Hematopoietic multipotent progenitor cell (in vitro differentiated cells): ENCODE measurements at regions not wholly inside any gene's neighbourhood (a gene's known extent, or its start where the extent isn't known, plus 50 kb on each side); places are given as distances from the start of the nearest gene placed in this dataset.
"Not testable (repeated sequence)": the region's sequence is repeated elsewhere in the genome, so short reads cannot be mapped to it uniquely, and the experiment has no call there.

Experiments used
- DNase-seq, 3 donors: peaks; one replicate each; pipeline ENCODE4 v3.0.0-alpha.2; 2011 to 2015; ENCODE audit warnings: low read depth in 2 of 3, low spot score in 2 of 3

DNA sequence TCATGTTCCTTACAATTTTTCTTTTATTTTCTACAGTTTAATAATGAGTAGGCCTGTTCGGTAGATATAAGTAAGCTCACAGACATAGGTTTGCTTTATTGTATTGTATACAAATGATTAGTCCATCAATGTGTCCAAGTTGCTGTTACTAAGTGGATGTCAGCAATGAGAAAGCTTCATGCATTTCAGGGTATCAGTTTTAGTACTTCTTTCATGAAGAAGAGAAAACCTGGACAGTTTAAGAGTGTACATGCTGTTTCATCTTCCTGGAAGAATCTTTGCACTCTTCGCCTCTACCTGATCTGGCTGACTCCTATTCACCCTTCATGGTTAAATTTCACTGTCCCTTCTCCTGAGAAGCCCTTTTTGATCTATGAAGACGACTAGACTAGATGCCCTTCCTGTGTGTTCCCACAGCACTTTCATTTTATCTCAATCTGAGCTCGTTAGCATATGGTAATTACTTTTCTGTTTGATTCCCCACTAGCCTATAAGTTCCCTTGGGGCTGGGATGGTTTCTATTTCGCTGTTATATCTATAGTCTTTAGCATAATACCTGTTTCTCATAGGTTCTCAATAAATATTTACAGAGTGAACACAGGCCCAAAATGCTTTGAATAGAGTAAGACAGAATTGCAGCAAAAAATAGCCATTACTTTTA is 70.7 kb downstream of the CETN3 start:
- DNase-seq, result no peak

DNA sequence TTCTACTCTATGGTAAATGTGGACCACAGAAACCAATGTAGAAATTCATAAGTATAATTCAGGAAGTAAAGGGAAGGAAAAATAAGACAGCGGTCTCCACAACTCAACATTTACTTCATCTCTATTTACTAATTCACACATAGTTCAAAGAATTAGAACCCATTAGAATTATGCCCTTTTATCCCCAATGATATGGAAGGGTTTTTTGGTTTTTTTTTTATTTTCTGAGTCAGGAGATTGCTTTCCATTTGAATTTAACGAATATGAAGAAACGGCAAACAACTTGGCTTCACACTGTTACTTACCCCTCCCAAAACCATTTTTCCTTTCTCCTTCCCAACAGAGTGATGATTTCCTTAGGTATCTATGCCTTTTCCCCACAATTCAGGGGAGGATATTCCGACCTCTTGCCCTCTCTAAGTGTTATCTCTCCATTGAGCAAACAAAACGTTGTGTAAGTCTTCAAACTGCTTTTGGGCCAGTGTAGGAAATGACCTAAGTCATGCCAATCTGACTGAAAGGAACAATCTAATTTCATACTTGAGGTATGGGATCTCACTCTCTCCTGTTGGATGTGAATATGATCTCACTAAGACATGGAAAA is 72.0 kb downstream of the CETN3 start:
- DNase-seq, result no peak

DNA sequence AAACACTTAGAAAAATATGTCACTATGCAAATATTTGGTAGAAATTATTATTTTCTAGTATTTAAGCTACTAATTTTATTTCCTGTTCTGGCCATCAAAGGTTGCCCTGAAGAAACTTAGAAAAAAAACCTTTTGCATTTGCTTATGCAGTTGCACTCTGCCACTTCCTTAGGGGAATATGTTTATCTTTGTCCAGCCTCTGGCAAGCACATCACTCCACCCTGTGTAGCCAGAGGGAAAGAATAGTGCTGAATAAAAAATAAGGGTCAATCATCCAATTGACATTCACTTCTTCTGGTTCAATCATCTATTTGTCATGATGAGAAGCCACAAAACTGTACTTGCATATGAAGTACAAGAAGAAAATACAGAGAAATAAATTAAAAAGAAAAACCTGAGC is 72.8 kb downstream of the CETN3 start:
- no peak for DNase-seq

DNA sequence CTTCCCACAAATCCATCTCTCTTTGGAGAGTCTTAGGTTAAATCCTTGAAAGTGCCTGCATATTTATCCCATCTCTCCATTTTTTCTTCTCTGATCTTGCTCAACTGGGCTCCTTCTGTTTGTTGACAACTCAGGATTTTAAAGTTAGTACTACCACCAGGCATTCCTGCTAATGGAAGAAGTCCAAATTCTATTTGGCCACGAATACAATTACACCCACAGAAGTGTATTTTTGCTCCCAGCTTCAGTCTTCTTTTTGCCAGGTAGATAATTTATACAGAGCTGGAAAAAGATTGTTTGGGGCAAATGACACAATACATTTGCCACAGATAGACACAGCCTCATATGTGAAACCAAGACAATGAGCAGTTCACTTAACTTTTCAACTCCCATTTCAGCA is 74.8 kb downstream of the CETN3 start:
- DNase-seq, result no peak

DNA sequence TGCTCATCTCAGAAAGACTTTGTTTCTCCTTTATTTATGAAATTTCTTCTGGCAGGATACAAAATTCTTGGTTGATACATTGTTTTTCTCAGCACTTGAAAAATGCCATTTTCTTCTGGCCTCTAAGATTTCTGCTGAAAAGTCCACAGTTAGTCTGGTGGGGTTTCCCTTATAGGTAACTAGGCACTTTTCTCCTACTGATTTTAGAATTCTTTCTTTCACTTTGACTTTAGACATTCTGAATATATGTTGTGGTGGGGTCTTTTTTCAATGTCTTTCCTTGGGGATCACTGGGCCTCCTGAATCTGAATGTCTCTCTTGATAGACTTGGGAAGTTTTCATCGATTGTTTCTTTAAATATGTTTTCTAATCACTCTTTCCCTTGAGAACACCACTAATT is 79.6 kb downstream of the CETN3 start:
- DNase-seq, result no peak

DNA sequence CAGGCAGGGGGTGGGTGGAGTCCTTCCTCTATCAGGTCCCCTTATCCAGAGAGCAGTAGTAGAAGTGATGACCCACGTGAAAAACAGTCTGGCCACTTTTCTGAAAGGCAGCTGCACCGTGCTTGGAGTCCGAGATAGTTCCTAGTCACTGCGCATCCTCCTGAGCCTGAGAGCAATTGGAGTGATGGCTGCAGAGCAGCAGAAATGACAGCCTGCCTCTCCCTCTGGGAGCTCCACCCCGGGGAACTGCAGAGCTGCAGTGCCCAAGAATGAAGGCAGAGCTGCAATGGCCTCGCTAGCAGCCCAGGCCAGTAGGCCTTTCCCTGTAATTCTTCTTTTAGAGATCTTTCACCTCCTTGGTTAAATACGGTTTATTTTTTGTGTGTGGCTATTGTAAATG is 82.6 kb downstream of the CETN3 start:
- DNase-seq, result no peak

- DNase-seq, result no peak
Observed at GRCh38 chr5:90325093-90325492, 84.5 kb downstream of the CETN3 start.

- not testable (repeated sequence) for DNase-seq
Observed at GRCh38 chr5:90320348-90320747, 89.2 kb downstream of the CETN3 start.

DNA sequence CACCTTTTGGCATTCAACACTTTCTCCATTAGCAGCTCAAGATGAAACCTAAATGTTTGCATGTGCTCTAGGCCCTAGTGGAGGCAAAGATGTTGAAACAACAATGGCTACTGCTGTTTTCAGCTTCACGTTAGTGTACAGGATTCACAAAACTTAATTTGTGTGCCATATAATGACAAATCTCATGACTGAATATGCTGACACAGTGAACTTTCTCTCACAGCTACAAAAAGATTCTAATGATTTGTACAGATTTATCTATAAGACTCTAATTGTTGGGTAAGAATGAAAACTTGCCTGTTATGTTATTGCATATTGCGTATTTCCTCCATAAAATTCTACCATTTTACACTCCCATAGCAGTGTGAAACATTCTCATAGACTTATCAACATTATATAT is 97.5 kb downstream of the CETN3 start:
- no peak for DNase-seq

DNA sequence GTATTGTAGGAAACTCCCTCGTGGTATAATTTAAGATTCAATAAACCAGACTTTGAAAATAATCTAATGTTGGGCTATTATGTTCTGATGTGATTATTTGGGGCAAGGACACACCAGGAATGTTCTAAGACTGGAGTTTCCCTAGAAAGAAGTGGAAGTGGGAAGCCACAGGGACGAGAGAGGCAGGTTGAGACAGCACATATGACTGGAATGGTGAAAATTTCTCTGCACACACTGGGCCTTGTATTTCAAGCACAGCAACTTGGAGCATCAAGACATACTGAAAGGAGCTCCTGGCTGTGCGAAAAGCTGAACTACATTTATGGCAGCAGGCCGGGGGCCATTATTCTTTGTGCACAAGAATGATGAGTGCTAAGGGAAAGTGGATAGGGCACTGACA is 98.2 kb downstream of the CETN3 start:
- no peak for DNase-seq

DNA sequence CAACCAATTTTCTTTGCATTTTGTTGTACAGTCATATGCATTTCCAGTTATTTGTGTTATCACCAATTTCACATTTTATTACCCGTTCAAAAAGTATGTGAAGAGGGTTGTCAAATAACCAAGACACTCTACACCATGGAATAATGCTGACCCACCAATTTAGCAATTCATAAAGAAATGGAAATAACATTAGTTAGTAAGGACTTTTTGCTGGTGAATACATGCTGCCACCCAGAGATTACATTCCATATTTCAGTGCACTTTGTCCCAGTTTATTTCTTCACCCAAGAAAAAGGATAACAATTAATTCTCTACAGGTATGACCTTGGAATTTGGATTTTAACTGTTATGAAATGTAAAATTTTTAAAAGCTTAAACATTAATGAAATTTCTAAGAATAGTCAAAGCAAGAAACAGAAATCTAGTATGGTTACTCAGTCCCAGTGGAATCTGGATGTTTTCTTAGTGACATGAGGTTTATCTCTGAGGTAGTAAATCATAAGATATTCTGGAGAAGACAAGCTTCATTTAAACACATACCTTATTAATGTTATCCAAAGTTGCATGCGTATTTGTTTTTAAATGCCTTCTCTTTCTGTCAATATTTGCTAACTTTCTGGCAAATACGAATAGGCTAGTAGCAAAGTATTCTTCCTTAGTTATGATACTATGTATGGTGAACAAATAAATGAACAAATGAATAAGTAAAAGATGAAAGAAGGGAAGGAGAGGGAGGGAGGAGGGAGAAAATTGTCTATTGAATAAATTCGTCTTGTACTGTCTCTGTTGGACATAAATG is 100.6 kb downstream of the CETN3 start:
- no peak for DNase-seq

GRCh38 chr5:90307782-90308181 is 101.8 kb downstream of the CETN3 start:
- DNase-seq, result no peak

- DNase-seq, result no peak
Observed at GRCh38 chr5:90307322-90307721, 102.2 kb downstream of the CETN3 start.

DNA sequence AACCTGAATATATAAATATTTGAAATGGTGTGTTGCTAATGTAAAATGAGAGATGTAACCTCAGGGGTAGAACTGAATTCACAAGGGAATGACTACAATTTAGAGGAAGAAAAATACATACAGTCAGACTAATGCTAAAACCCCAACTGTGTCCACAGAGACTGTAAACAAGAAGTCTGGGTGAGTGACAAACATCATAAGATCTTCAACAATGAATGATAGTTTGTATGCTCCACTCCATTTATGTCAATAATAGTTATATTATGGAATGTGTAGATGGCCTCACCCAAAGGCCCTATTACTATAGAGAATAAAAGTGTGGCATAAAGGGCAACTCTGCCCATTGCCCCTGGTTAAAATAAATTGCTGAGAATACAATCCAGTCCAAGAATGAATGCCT is 102.9 kb downstream of the CETN3 start:
- no peak for DNase-seq

- DNase-seq, result no peak
Observed at GRCh38 chr5:90305041-90305720, 104.4 kb downstream of the CETN3 start.

DNA sequence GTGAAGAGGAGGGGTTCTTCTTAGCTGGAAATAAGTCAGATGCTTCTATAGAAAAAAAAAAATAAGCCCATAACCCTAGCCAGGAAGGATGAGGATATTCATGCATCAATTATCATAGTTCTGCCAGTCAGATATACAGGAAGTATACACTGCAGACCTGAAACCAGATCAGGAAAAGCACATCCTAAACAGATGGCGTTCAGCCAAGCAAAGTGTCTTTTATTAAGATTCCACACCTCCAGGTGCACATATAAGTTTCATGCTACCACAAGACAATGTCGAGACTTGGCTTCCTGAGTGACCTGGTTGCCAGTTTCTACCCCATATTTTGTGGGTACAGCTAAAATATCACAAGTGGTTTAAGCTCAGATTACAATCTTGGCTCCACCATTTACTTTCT is 108.3 kb downstream of the CETN3 start:
- DNase-seq, result no peak

GRCh38 chr5:90297045-90297764 is 112.4 kb downstream of the CETN3 start:
- no peak for DNase-seq

DNA sequence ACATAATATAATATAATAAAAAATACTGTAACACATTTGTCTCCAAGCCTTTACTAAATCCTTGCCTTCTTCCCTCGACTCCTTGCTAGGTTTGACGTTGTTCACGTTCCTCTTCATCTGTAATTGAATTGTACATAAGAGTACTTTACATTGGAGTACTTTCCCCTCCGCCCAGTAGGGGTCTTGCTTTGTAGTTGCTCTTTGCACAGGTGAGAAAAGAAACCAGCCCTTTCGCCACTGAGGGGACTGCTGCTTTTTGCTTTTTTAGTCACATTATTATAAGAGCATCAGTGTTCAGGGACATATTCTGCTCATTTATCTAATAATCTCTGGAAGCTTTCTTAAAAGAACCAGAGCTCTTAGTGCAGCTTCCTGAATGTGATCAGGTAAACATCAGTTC is 115.0 kb downstream of the CETN3 start:
- no peak for DNase-seq

DNA sequence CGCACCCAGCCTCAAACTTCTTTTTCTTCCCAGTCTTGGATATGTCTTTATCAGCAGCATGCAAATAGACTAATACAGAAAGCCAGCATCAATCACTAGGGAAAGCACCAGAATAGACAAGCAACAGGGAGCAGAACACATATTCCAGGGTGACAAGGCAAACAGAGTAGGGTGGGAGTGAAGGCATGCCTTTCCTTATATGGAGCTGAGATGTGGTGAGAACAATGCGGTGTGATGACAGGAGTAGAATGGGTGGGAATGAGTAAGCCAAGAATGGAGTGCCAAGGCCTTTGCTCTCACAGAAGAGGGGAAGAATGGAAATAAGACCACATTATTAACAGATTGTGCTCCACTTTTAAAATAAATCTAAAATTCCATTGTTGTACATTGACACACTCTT is 115.6 kb downstream of the CETN3 start:
- no peak for DNase-seq

DNA sequence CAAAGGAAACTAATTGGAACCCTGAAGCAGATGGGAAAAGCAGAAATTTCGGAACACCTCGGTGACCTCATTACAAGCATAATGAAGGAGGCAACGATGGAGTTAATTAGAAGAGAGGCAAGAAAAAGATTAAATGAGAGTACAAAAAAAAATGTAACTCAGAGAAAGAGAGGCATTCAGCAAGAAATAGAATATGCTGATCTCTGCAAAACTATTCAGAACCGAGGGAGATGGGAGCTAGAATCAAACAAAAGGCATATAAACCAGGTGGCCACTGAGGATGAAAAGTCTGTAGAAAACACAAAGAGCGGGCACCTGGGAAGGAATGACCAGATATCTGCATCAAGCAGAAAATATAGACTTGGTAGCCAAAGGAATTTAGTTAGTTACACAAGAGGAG is 118.9 kb downstream of the CETN3 start:
- no peak for DNase-seq

- no peak for DNase-seq
Observed at GRCh38 chr5:90289837-90290236, 119.7 kb downstream of the CETN3 start.
